UCSD-AML1 (cell line): ENCODE measurements at regions not wholly inside any gene's neighbourhood (a gene's known extent, or its start where the extent isn't known, plus 50 kb on each side); places are given as distances from the start of the nearest gene placed in this dataset.

Experiments
- DNase-seq: peaks from one replicate; lab custom pipeline; 2025; ENCODE audit not compliant: unreplicated experiment; lab: John Stamatoyannopoulos, UW

DNA sequence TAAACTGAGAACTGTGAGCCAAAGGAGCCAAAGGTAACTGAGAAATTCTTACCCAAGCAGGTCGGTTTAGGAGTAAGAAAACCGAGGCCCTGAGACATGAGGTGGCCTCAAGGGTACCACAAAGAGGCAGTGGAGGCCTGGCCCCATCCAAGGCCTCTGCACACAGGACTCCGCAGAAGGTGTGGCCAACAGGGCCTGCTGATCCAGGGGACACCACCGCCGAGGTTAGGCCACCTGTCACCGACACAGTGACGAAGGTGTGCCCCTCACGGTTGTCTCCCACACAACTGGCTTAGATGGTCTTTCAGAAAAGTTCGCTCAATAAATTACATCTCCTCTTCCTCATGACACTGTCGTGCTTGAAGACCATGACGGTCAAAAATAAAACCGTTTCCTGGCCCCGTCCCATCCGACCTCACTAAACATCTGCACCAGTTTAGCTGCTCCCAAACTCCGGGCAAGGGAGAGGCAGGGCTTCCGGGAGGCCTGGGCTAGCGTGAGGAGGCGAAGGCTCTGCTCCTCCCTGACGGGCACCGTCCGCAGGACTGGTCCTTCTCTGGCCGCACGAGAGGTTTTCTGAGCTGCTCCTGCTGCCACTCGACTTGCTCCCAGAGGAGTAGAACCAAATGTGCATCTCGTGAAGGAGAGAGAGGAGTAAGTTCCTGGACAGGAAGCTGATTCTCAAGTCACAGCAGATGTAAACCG, 442.0 kb downstream of the EIPR1 start:
- no peak for DNase-seq

DNA sequence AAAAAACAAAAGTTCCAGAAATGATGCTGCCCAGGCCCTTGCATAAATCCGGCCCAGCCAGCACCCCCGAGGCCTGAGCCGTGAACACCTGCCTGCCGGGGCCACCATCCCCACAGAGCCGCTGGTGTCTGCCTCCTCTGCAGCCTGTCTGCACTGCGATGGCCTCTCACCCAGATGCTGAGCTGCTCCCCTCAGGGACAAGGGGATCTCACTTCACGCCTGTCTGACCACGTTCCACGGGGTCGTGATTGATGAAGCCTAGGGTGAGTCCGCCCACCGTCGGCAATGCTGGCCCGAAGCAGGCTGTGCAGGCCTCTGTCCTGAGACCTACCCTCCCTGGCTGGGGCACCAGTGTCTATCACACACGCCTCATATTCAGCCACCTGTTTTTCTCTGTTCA, 444.2 kb downstream of the EIPR1 start:
- no peak for DNase-seq

DNA sequence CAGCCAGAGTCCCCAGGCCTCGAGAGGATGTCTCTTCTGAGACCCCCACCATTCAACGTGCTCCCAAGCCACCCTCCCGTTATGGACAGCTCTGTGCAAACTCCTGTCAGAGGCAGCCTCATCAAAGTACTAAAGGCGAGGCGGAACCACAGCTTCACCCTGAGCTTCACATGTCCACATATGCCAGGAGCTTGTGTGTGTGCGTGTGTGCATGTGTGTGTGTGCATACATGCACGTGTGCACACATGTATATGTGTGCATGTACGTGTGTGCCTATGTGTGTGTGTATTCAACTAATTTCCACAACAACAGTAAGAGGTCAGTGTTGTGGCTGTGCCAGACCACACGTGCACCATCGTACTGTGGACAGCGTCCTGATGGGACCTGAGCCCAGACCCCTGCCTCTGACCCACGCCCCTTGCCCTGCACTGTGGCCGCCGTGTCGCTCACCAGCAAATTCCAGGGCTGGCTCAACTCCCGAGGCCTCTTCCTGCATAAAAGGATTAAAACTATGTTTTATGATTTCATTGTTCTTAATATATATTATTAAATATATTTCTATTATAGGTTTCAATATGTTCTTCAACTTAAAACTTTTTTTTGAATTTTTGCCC, 444.8 kb downstream of the EIPR1 start:
- no peak for DNase-seq

DNA sequence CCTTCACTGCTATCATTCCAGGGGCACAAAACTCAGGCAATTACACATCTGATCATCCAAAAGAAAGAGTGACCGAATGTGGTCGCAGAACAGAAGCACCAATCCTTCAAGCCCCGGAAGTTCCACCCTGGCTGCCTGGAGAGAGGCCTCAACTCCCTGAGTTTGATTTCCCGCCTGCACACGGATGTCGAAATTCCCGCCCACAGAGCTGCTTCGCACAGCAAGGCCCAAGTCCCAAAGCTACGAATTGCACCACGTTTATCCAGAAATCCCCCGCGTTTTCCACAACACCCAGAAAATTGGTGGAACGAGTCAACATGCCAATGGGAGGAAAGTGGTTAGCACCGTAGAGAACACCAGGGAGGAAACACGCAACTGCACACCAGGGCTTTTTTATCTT, 445.4 kb downstream of the EIPR1 start:
- no peak for DNase-seq

DNA sequence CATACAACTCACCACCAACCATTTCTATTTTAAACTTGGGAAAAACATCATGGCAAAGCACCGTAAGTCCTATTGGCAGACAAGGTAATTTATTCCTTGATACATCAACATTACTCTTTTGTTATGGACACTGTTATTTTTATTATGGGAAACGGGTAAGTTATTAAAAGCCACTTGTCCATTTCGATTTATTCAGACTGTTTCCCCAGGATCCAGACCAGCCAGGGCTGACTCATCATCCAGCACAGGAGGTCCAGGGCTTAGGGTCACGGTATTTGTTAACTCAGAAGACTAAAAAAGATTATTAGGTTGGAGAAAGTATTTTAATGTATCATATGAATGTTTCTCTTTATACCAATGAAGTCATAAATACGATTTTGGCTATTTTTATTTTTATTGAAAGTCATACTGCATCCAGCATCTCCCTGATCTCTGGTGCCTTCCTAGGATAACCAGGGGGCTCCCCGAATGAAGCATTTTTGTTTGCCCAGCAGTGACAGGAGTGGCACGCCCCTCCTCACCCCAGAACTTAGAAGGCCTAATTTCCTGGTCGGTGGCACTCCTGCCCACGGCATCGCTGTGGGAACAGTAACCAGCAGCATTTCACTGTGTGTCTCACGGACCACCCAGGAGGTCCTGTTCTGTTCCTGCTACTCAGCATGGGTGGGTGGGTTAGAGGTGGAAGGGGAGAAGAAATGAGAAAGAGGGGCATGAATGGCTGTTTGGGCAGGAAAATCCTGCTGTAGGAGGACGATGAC, 446.1 kb downstream of the EIPR1 start:
- DNase-seq = no peak

DNA sequence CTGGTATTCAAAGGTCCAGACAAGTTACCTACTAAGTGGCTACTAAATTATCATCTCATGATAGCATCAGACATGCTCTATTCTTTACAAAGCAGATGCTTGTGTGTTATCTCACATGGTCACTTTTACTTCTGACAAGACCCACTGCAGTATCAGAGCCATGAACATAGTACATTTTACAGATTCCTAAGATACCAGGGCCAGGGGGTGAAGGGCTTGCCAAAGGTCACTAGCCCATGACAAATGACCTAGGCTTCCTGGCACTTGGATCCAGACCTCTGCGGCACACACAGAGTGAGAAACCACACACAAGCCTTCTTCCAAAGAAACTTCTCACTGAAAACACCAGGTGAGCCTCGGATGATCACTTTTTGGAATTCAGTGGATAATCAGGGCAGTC, 446.8 kb downstream of the EIPR1 start:
- DNase-seq = no peak

DNA sequence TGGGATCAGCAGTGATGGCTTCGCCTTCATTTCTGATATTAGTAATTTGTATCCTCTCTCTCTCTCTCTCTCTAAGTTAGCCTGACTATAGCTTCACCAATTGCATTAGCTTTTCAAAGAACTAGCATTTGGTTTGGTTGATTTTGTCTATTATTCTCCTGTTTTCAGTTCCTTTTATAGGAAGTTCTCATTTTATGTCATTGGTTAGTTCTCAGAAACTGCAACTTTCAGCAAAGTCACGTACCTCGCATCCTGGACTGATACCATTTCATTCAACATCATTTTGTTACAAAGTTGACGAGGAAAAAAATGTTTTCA, 450.8 kb downstream of the EIPR1 start:
- no peak for DNase-seq

DNA sequence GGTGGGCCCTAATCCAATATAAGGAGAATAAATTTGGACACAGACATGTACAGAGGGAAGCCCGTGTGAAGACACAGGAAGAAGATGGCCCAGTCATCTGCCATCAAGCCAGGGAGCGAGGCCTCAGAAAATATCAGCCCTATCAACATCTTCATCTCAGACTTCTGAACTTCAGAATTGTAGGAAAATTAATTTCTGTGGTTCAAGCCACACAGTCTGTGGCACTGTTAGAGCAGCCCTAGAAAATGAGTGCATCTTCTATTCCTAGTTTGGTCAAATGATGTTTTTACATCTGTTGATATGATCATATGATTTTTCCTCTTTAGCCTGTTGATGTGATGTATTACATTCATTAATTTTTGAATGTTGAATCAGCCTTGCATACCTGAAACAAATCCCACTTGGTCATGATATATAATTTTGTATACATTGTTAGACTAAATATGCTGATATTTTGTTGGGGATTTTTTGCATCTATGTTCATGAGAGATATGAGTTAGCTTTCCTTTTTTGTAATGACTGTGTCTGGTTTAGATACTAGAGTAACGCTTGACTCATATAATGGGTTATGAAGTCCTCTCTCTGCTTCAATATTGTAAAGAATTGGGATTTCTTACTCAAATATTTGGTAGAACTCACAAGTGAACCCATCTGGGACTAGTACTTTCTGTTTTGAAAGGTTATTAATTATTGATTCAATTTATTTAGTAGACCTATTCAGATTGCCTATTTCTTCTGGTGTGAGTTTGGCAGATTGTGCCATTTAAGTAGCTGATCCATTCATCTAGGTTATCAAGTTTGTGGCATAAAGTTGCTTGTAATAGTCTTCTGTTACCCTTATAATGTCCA, 451.4 kb downstream of the EIPR1 start:
- DNase-seq = no peak

DNA sequence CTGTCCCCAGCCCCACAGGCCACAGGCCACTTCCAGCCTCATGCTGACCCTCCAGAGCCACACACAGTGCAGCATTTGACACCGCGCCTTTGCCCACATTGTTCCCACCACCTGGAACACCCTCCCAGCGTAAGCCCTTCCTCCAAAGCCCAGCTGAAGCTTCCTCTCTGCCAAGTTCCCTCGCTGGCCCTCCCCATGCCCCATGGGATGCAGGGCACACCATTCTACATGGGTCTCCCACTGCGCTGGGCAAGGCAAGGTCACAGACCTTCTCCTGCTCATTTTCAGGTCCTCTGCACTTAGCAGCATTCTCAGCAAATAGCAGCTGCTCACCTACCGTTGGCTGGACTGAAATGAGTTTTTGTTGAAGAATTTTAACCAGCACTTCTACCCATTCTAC, 455.5 kb downstream of the EIPR1 start:
- no peak for DNase-seq

DNA sequence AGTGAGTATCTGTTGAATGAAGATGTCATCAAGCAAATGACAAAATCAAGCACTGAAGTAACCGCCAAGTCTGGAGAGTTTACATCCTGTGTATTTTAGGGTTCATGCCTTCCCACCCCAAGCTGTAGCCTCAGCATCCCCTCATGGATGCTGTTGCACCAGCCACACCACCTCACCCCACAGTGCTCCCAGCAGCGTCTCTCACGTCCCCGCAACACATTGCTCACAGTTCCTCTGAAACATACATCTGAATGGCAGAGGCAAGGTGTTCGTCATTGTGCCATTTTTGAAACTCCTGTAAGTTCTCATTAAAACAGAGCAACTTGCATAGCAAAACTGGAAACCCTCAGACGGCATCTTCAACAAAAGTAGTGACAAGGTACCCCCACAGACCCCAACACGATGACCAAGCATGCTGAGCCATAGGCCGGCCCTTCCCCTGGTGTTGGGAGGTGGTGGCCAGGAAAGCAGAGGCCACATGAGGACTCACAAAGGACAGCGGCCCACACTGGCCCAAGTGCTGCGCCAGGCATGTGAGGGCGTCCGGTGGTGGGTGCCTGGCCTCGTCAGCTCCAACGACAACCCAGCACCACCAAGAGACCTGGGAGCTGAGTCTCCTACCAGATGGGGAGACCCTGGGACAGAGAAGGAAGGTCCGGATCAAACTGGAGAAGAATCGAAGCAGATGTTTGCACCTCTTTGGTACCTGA, 456.5 kb downstream of the EIPR1 start:
- no peak for DNase-seq

DNA sequence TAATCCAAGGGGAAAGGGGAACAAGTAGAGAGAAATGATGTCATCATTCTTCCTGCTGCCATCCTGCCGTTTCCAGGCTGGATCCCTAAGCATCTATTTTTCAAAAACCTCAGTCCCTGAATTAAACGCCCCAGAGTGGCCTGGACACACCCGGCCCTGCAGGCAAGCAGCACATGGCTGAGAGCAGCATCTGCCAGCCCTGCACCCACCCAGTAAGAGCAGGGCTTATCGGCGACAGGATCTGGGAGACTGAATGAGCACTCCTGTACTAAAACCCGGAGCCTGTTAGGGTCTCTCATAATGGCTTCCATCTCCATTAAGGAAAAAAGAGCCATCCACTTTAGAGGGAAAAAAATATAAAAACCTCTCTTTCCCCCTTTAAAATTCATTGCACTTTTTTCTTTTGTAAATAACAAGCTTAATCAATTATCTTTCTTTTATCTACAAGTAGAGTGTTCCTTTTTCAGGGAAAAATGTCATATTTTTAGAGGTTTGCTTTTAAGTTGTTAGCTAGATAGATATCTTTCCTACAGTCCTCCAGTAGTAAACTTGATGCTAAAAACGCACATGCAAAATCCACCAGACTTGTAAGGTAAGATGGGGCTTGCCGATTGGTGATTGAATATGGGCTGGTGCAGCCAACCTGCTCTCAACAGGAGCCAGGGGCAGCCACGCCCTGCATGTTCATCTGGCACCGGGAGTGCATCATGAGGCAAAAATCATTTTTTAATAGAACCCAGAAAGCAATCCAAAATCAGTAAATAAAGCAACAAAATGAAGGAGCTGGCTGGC, 457.8 kb downstream of the EIPR1 start:
- no peak for DNase-seq

DNA sequence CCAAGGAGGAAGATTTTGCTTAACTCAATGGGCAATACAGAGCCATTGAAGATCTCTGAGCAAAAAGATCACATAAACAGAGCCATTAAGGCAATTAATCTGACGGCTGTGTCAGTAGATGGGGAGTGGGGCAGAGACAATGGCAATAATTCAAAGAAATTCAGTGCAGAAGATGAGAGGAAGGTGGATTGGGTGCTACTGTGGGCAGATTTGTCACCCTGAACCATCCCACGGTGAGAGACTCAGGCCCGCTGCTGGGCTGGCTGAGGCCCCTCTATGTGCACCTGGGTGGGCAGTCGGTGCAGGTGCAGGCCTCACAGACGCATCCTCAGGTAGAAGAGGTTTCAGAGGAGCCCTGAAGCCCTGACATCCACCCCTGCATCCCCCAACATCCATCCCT, 458.6 kb downstream of the EIPR1 start:
- no peak for DNase-seq

DNA sequence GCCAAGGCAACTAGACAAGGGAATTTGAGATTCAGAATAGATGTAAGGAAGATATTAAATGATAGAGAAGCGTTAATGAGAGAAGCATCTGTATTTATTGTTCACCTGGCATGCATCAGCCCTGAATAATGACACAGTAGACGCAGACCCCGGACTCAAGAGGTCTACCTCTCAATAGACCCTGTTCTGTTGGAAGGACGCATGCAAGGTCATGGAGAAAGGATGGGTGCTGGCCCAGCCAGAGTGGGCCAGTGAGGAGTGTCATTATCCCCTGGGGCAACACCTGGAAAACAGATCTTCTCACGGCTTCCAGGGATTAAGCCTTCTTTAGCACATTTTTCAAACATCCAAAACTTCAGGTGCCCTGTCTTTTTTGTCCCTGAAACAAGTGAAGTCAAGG, 461.0 kb downstream of the EIPR1 start:
- no peak for DNase-seq

DNA sequence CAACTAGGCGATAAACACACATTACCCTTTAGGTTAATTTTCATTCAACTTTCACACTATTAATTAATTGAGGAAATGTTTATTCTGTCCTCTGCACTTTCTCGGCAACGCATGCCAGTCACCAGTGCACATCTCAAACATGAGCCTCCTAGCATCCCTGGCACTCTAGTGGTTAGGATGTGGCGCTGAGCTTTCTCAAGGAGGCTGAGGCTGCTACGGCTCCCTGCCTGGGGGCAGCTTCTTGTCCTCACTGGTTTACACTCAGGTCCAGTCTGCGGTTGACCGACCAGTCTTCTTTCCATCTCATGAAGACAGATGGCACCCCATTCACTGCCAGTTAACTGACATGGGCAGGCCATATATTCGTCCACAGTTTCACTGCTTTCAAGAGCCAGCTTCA, 463.4 kb downstream of the EIPR1 start:
- DNase-seq = no peak

DNA sequence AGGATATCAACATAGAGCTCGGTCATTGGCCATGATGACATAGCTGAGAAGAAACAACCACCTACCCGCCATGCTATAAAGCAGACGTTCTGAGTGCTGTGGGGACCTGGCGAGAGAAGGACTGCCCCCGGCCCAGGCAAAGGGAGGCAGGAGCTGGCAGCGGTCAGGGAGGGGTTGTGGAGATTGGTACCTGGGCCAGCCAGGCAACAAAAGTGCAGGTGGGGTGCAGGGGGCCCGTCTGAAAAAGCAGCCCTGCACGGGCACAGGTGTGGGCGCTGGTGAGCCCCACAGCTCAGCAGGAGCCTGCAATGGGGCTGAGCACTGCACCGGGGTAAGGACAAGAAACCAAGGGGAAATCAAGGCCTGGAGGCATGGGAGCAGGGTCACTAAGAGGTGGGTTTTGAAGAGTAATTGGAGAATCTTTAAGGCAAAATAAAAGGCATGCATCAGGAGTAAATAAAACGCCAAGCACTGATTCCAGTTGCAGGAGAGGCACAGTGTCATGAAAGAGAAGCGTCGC, 464.0 kb downstream of the EIPR1 start:
- DNase-seq = no peak

DNA sequence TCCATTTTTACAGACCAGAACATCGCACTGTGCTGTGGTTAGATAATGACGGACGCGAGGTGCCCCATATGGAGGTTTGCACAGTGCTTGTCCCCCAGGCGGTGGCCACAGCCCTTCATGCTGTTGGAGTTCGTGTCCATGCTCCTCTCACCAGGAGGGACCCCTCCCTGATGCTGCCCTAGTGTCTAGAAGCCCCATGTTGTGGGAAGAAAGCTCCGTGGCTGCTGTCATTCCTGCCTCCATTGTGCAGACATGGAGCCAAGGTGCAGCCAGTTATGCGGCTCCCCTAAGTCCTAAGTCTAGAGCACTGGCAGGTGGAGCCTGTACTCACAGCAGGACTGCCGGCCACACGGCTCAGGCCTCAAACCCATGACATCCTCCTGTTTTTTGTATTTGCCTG, 464.9 kb downstream of the EIPR1 start:
- DNase-seq = no peak

DNA sequence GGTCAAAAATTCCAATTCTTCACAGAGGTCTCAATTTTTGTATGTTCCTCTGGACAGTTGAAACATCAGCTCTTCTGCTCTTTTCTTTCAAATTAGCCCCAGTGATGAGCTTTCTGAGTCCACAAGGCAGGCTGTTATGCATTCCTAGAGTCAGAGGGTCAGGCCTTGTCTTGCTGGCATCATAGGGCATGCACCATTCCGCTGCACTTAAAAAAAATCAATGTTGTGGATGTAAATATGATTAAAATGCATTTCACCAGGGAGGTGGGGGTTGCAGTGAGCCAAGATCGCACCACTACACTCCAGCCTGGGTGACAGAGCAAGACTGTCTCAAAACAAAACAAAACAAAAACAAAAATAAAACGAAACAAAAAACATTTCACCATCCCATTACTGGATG, 465.3 kb downstream of the EIPR1 start:
- no peak for DNase-seq

DNA sequence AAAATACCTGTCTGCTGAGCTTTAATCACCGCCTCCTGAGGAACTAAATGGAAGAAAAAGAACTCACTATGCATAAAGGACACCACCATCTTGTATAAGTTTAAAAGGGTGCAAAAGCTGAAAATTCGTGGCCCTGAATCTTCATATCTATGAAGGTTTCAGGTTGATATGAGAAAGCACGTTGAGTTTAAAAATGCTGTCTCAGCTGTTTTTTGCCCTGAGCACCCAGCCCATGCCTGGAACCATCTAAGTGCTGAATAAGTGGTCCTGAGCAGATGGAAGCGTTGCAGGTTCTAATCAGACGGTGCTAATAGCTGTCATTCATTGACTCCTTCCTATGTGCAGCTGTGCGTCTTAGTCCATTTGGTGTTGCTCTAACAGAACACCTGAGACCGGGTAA, 467.4 kb downstream of the EIPR1 start:
- DNase-seq = no peak

DNA sequence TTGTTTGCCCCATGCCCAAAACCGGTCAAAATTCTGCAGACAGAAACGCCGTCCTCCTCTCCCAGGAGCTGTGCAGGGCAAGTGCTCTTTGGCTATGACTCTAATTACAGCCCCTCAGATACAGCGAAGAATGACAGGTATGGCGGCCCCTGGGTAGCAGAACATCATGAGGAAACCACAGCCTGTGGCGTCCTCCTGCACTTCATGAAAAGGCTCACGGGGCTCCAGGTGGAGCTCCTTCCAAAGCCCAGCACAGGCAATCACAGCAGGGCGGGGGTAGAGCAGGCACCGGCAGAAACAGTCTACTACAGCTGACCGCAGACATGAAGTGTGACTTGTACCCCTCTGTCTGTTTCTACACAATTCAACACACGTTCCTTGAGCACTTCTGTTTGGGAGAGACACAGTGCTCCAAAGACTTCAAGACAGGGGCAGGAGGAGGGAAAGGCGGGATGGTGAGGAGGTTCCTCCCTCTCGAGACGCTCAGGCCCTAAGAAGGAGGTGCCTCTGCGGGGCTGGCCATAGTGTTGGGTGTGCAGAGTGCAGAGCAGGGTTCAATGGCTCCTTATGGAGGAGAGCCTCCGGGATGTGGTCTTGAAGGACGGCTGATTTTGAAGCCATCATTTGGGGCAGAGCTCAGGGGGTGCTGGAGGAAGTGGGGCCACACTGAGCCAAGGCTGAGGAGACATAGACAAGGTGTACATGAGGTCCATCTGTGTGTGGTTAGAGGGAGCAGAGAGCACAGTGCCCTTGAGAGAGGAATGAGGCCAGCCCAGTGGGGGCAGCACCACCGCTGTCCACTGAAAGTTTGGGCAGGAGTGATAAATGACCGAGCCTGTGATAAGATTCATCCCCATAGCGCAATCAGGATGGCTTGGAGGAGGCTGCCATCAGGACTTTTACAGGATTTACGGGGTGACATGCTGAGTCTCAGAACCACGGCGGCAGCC, 468.3 kb downstream of the EIPR1 start:
- DNase-seq = no peak
